Cardiac fibroblast (primary cell): ENCODE measurements at regions not wholly inside any gene's neighbourhood (a gene's known extent, or its start where the extent isn't known, plus 50 kb on each side); places are given as distances from the start of the nearest gene placed in this dataset.

Source experiments
- DNase-seq, 2 donors: peaks; one replicate each; pipeline versions ENCODE4 v3.0.0 to v3.0.0-alpha.2; 2010; ENCODE audit warnings: low read depth in 2 of 2
- H3K4me3 ChIP-seq, 2 donors: replicated peaks in 1 of 2; 1 replicate in 1 of 2; 2 replicates in 1 of 2; pipeline ENCODE4 v1.5.1; 2011; ENCODE audit warnings: low read depth in 2 of 2, low read length in 2 of 2, mild to moderate bottlenecking in 2 of 2, moderate library complexity in 1 of 2
- TF ChIP-seq, protein P1 (sequence below): IDR thresholded peaks from one replicate; pipeline ENCODE4 v1.5.1; 2011; ENCODE audit warnings: low read depth, mild to moderate bottlenecking, low read length, inconsistent platforms

DNA sequence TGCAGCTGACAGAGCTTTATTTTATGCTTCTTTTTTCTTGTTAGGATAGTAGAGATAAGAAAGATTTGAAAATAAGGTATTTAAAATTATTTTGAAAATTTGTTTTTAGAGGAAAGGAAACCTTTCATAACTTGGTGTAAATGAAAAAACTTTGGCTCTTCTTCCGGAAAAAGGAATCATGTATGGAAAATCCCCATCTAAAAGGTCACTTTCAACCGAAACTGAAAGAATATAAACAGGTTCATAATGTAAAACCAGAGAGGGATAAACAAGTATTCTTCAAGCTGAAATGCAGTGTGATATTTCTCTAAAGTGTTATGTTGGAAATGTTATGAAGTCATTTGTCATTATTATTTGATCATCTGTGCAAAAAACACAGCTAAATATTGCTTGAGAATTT is 246.8 kb downstream of the NFKBIZ start:
- no peak overlapping the region for H3K4me3 ChIP-seq
- no peak for DNase-seq
- TF ChIP-seq, protein P1, sequence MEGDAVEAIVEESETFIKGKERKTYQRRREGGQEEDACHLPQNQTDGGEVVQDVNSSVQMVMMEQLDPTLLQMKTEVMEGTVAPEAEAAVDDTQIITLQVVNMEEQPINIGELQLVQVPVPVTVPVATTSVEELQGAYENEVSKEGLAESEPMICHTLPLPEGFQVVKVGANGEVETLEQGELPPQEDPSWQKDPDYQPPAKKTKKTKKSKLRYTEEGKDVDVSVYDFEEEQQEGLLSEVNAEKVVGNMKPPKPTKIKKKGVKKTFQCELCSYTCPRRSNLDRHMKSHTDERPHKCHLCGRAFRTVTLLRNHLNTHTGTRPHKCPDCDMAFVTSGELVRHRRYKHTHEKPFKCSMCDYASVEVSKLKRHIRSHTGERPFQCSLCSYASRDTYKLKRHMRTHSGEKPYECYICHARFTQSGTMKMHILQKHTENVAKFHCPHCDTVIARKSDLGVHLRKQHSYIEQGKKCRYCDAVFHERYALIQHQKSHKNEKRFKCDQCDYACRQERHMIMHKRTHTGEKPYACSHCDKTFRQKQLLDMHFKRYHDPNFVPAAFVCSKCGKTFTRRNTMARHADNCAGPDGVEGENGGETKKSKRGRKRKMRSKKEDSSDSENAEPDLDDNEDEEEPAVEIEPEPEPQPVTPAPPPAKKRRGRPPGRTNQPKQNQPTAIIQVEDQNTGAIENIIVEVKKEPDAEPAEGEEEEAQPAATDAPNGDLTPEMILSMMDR, result no peak

GRCh38 chr3:102098130-102098885 is 249.0 kb downstream of the NFKBIZ start:
- TF ChIP-seq, protein P1, result no peak
- DNase-seq, result peak; percentile 26 to 30
- no peak overlapping the region for H3K4me3 ChIP-seq

DNA sequence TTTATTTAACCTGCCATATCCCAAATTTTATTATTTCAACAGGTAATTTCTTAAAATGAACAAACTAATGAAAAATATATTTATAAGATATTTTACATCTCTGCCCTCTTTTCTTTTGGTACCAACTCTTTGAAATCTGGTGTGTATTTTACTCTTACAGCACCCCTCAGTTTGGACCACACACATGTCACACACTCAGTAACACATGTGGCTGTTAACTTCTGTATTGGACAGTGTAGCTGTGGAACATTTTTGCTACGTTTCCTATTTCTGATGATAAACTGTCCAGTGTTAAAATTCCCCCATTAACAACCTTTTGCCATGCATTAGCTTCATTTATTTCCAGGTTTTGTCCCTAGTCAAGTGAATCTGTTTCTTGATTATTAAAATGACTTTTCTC is 250.6 kb downstream of the NFKBIZ start:
- DNase-seq, result no peak
- TF ChIP-seq, protein P1, result no peak
- H3K4me3 ChIP-seq, result no peak overlapping the region

- no peak overlapping the region for H3K4me3 ChIP-seq
- TF ChIP-seq, protein P1, result no peak
- DNase-seq, result no peak
Observed at GRCh38 chr3:102102394-102102793, 253.1 kb downstream of the NFKBIZ start.

GRCh38 chr3:102104033-102104432 is 254.7 kb downstream of the NFKBIZ start:
- TF ChIP-seq, protein P1, result no peak
- peak; percentile 29 to 30 for DNase-seq

DNA sequence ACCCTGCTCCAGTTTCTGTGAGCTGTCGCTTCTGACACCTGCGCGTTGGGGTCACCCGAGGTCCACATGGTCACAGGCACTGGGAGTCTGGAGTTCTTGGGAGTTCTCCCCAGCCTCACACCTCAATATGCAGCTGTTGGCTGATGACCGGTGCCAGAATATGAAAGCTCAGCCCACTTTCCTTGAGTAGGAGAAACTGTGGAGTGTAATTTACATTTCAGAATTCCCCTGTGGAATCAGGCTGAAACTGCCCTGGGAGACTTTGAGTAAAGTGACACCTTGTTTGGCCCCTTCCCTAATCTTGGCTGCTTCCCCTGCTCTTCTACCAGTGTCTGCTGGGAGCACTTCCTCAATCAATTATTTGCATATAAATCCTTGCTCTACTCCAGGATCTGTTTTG is 255.9 kb downstream of the NFKBIZ start:
- H3K4me3 ChIP-seq, result no peak overlapping the region
- TF ChIP-seq, protein P1, result no peak
- DNase-seq, result no peak

More at GRCh38 chr3:102104033-102104432, 254.7 kb downstream of the NFKBIZ start:
- H3K4me3 ChIP-seq, result no peak overlapping the region
